ENCODE measurements at regions not wholly inside any gene's neighbourhood (a gene's known extent, or its start where the extent isn't known, plus 50 kb on each side); places are given as distances from the start of the nearest gene placed in this dataset.
"Not testable (repeated sequence)": the region's sequence is repeated elsewhere in the genome, so short reads cannot be mapped to it uniquely, and the experiment has no call there.

DNA sequence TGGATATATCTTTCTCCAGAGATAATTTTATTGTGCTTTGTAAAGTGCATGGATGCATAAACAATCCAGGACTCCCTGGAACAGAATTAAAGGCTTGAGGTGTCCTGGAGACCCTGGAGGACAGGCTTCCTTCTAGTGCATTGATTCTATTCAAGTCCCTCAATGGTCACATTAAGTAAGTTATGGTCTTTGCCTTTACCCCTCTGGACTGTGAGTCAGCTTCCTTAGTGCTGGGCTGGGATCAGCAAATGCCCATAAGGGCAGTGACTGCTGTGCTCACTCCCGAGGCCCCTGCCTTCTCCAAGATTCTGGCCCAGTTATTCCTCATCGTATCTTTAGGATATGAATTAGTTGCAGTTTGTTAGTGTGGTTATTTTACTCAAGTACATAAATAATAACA is 178.7 kb upstream of the PRSS58 start:
- ATAC-seq = no peak

DNA sequence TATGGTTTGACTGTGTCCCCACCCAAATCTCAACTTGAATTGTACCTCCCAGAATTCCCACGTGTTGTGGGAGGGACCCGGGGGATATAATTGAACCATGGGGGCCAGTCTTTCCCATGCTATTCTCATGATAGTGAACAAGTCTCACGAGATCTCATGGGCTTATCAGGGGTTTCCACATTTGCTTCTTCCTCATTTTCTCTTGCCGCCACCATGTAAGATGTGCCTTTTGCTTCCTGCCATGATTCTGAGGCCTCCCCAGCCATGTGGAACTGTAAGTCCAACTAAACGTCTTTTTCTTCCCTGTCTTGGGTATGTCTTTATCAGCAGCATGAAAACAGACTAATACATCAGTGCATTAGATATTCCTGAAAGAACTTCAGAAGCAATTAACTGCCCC is 177.7 kb upstream of the PRSS58 start:
- not testable (repeated sequence) for ATAC-seq

DNA sequence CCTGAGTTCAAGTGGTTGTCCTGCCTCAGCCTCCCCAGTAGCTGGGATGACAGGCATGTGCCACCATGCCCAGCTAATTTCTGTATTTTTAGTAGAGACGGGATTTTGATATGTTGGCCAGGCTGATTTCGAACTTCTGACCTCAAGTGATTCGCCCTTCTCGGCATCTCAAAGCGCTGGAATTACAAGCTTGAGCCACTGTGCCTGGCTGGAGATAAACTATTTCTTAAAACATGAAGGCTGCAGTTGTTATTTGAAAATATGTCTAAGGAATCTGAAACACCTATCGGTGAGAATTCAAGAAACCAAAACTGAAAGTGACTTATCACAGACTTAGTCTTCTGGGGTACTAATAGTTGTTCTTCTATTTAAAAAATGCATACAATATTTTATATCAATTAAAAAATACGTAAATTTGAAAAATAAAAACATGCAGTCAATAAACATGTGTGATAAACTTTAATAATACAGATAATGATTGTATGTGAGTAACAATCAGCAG is 176.9 kb upstream of the PRSS58 start:
- peak in 1 of 2 donors; percentile 55 for ATAC-seq

DNA sequence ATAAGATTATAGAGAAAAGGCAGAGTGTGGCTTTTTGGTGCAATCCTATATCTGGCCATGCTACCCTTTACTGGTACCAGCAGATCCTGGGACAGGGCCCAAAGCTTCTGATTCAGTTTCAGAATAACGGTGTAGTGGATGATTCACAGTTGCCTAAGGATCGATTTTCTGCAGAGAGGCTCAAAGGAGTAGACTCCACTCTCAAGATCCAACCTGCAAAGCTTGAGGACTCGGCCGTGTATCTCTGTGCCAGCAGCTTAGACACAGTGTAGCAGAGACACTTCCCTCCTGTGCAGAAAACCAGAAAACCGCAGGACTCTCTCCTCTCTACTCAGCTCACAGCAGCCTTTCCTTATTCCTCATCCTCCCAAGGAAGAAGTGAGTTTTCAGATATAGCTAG is 176.3 kb upstream of the PRSS58 start:
- ATAC-seq = peak; percentile 36 to 44

DNA sequence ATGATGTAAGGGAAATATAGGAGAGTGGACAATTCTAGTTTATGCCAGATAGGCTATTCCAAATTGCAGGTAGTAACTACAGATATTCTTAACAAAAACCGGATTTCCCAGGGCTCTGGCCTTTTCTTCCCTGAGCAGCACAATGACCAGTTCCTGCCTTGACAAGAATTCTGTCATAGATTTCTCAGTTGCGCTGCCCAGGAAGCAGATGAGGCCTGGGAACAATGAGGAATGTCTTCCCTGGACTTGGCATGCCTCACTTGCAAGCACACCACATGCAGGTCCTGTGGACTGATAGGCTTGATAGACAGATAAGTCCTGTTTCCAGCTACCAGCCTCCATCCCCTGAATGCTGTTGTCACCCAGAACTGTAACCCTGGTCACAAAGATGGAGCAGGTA is 174.5 kb upstream of the PRSS58 start:
- ATAC-seq = no peak

DNA sequence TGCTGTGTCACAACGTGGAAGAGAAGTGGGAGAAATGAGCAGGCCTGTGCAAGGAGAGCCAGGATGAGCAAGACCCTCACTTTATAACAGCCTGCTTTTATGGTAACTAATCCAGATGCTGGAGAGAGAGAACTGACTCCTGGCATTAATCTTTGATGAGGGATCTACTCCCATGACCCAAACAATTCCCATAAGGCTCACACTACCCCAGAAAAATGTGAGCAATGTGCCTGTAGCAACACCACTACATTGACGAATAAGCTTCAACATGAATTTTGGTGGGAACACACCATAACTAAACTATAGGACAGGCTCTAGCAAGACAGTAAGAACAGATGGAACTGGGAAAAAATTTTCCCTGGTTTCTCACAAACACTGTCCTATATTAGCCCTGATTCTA is 173.6 kb upstream of the PRSS58 start:
- ATAC-seq = no peak

DNA sequence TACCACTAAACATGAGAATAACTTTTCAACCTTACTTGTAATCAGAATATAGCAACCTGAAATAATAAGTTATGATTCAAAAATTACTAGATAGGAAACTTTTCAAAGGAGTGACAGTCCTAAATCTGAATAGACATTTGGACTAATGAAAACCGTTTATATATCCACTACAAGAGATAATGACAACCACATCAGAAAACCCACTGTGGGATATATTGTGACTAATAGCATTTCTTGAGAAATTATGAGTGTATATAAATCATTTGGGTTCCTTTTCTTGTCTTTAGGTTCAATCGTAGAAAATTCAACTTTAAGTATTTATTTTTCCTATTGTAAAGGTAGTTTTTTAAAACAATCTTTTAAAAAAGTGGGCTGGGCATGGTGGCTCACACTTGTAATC is 170.2 kb upstream of the PRSS58 start:
- peak; percentile 42 to 63 for ATAC-seq

DNA sequence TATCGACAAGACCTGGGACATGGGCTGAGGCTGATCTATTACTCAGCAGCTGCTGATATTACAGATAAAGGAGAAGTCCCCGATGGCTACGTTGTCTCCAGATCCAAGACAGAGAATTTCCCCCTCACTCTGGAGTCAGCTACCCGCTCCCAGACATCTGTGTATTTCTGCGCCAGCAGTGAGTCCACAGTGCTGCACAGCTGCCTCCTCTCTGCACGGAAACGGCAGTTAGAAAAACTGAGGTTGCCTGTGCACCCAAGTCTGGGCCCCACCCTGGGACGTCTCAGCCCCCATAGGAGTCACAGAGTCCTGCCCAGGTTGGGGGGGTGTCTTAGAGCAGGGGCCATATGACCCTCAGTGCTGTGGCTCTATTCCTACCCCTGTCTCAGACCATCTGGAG is 167.4 kb upstream of the PRSS58 start:
- no peak for ATAC-seq

DNA sequence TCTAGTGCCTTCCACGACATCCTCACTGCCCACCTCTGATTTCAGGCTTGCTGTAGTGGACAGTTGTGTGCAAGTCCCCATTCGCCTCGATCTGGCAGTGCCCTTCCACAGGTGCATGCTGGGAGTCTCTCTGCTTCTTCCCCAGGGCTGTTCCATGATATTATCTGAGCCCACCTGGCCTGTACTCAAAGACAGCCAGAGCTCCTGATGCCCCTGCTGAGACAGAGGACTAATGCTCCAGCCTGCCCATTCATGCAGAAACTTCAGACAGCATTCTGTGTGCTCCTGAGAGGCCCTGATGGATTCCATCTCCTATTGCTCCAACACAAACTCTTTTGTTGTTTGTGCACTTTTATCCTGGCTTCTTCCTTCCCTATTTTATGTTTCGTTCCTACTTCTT is 164.8 kb upstream of the PRSS58 start:
- ATAC-seq = no peak

DNA sequence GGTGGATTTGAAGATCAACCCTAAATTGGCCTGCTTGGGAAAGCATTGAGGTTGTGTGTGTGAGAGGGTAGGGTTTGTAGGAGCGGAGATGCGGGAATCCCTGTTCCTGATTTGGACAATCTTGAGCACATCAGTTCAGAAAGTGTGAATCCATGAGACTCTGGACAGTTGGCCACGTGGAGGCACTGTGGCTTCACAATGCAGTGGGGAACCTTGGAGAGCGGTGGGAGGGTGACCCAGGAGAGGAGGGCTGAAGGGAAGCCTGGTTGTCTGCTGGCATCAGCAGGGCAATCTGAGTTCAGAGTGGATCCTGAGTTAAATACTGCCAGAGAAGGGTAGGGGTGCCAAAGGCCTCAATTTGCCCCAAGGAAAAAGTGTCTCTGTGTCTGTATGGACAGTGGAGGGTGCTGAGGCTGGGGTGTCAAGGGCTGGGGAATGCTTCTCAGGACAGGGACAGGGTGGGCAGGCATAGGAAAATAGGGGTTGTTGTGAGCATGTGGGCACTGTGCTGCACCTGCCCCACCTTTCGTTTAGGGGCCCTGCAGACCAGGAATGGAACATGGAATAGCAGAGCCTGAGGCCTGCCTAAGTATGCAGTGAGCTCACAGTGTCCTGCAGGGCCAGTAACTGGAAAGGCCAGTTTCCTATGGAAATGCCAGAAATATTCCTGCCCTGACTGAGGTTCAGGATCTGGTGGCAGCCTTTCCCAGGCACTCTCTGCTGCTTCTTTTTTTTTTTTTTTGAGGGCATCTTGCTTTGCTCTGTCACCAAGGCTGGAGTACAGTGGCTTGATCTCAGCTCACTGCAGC is 162.9 kb upstream of the PRSS58 start:
- ATAC-seq = no peak

DNA sequence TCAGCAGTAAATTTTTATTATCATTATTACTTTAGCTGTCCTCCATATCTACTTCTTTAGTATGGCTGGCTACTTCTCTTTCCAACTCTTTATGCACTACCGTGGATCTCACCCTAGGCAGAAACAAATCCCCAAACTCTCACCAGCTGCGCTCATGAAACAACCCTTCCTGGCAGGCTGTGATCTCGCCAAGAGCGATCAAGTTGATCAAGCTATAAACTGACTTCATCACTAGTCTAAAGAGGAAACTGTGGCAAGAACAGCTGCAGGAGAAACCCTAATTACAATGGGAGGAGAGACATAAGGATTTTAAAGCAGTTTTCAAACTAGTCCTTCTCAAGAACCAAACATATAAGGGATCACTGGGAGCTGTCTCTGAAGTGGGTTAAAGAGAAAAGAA is 160.5 kb upstream of the PRSS58 start:
- ATAC-seq = no peak

DNA sequence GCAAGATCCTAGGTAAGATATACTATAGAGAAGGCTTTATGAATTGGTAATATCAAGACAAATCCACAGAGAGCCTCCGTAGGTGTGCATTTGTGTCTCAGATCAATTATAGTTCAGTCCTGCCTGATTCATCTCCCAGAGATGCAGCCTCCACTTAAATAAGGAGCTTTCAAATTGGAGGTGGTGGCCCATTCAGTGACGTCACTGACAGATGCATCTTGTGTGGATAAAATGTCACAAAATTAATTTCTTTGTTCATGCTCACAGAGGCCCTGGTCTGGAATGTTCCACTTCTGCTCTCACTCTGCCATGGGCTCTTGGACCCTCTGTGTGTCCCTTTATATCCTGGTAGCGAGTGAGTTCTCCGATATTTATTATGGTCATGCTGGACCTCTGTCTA is 157.1 kb upstream of the PRSS58 start:
- no peak for ATAC-seq

DNA sequence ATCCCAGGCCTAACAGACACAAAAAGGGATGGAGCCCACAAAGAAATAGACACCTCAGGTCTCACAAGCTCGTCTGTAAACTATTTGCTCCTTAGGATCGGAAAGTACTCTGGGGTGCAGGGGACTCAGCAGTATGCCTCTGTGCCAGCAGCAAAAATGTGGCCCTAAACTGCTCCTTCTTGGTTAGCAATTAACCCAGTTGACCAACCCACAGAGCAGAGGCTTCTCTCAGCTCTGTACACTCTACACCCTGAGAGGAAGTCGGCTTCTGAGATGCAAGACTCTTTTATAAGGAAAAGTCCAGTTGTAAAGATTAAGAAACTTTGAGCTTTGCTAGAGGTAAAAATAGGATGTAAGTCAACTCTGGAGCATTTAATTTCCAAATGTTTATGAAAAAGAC is 156.3 kb upstream of the PRSS58 start:
- no peak for ATAC-seq

DNA sequence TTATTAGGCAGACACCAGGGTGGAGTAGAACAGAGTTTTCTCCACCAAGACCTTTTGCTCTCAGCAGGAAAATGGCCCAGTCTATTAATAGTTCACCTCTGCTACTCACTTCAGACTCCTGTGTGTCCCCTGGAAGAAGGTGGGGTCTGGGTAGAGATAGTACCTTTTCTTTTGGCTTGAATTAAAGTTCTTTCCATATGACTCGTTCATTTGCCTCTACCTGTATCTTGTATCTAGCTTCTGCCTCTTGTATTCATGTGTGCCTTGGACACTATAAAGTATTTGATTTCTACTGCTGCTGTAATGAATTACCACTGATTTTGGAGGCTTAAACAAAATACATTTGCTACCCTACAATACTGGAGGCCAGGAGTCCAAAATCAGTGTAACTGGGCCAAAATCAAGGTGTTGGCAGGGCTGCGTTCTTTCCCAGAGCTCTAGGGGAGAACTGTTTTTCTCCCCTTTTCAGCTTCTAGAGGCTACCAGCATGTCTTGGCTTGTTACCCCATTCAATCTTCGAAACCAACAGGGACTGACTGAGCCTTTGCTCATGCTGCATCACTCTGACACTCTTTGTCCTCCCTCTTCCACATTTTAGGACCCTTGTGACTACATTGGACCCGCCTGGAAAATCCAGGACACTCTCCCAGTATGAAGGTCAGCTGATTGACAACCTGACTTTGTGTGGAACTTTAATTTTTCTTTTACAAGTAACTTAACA is 155.6 kb upstream of the PRSS58 start:
- ATAC-seq = no peak

DNA sequence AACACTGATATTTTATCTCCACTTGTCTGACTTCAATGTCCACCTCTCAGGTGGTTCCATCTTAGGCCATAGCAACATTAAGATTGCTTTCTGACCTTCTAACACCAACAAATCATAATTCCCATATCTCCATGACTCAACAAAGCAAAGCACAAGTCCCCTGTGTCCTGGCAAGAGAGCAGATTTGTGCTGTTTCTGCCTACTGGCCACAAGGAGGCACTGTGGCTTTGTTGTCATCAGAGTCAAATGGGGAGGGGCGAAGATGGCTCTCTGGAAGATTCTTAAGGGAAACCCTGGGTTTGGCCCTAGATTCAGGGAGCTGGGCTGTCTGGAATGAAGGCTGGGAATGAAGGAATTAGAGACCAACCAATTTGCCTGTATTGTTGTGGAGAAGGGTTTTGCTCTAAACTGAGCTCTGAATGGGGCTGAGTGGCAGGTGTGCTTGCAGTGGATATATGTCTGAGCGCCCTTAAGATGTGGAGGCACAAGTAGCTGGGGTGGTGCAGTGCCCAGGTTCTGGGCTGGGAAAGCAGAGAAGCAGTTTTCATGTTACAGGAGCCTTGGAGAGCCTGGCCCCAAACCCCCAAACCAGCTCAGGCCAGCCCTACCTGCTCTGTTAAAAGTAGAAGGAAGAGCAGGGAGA is 154.8 kb upstream of the PRSS58 start:
- peak in 1 of 2 donors; percentile 60 for ATAC-seq

DNA sequence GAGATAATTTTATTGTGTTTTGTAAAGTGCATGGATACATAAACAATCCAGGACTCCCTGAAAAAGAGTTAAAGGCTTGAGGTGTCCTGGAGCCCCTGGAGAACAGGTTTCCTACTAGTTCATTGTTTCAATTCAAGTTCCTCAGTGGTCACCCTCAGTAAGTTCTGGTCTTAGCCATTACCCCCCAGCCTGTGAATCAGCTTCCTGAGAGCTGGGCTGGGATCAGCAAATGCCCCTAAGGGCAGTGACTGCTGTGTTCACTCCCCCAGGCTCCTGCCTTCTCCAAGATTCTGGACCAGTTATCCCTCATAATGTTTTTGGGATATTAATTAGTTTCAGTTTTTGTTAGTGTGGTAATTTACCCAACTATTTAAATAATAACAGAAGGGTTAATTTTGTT is 151.6 kb upstream of the PRSS58 start:
- ATAC-seq = no peak

DNA sequence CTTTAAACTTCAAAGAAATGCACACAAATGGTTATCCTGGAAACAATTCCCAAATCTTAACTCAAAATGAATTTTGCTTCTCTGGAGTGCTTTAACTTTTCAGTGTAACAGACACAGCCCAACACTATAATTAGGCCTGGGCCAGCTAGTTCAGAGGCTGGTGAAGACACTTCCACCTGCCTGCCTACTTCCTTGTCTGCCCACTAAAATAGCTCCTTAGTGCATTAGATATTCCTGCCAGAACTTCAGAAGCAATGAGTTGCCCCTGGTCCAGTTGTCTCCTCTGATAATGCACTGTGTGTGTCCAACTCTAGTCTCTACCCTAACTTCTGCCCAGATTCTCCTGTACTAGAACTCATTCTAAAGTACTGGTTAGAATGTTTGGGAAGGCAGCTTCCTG is 150.9 kb upstream of the PRSS58 start:
- no peak for ATAC-seq

DNA sequence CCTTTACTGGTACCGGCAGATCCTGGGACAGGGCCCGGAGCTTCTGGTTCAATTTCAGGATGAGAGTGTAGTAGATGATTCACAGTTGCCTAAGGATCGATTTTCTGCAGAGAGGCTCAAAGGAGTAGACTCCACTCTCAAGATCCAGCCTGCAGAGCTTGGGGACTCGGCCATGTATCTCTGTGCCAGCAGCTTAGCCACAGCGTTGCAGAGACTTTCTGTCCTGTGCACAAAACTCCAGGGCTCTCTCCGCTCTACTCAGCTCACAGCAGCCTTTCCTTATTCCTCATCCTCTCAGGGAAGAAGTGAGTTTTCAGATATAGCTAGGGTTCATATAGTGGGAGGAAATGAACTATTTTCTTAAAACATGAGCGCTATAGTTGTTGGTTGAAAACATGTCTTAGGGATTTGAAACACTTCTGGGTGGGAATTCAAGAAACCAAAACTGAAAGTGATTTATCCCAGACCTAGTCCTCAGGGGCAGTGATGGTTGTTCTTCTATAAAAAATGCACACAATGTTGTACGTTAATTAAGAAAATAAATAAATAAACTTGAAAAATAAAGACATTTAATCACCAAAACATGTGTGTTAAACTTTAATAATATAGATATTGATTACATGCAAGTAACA is 150.2 kb upstream of the PRSS58 start:
- no peak for ATAC-seq

DNA sequence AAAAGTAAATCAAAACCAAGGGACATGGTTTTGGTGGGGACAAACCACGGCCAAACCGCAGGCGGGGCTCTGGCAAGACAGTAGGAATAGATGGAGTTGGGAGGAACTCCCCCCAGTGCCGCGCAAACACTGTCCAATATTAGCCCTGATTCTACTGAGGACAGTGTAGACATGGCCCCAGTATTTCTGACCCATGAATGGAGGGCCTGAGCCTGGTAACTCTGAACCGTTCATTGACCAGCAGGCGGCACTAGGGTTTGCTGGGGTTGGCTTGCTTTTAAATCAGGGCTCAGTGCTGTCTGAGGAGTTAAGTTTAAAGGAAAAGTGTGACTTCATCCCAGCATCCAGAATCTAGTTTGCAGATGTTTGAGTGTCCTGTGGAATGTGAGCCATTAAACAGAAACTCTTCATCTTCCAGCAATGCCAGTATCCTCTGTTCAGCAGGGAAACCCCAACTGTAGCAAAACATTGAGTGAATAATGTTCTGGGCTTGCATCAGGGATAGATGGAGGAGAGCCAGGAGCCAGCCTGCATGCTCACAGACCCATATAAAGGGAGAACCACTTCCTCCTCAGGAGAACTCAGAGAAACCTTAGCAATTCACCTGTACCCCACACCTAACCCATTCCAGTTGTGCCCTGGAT is 147.4 kb upstream of the PRSS58 start:
- no peak for ATAC-seq

DNA sequence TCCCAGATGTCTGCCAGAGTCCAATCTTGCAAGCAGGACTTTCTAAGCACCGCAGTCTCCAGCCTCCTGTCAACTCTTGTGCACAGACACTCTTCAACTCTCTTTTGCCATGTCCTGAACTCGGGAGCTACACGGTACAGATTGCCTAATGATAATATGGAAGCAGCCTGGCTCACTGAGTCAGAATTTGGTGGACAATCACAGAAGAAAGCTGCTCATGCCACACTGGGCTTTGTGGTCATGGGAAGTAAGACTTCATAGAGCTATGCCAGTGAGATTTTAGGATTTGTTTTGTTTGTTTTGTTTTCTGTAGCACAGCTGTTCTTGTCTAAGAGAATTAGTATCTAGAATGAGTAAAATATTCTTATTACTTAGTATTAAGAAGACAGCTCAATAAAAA is 144.1 kb upstream of the PRSS58 start:
- no peak for ATAC-seq

DNA sequence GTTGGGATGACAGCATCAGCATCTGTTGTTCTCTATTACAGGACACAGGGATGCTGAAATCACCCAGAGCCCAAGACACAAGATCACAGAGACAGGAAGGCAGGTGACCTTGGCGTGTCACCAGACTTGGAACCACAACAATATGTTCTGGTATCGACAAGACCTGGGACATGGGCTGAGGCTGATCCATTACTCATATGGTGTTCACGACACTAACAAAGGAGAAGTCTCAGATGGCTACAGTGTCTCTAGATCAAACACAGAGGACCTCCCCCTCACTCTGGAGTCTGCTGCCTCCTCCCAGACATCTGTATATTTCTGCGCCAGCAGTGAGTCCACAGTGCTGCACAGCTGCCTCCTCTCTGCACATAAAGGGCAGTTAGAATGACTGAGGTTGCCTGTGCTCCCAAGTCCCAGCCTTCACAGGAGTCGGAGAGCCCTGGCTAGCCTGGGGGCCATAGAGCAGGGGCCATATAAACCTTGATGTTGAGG is 142.2 kb upstream of the PRSS58 start:
- no peak for ATAC-seq

DNA sequence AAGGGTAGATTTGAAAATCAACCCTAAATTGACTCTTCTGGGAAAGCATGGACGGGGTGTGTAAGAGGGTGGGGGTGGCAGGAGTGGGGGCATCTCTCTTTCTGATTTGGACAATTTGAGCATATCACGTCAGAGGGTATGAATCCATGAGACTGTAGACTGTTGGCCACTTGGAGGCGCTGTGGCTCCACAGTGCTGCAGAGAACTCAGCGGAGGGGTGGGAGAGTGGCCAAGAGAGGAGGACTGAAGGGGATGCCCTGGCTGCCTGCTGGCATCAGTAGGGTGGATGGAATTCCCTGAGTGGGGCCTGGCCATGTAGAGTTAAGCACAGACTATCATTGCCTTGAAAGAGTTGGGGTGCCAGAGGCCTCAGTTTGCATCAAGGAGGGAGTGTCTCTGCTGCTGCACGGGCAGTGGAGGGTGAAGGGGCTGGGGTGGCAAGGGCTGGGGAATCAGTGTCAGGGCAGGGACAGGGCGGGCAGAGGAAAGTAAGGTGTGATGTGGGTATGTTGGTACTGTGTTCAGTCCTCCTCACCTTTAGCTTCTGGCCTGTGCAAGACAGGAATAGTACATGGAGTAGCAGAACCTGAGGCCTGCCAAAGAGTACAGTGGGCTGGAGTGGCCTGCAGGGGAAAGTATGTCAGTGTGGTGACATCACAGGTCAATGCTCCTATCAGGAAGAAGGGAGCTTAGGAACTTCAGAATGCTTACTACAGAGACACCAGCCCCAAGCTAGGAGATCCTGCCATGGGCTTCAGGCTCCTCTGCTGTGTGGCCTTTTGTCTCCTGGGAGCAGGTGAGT is 133.5 kb upstream of the PRSS58 start:
- peak; percentile 41 to 63 for ATAC-seq
